ENCODE measurements at regions not wholly inside any gene's neighbourhood (a gene's known extent, or its start where the extent isn't known, plus 50 kb on each side); places are given as distances from the start of the nearest gene placed in this dataset.

DNA sequence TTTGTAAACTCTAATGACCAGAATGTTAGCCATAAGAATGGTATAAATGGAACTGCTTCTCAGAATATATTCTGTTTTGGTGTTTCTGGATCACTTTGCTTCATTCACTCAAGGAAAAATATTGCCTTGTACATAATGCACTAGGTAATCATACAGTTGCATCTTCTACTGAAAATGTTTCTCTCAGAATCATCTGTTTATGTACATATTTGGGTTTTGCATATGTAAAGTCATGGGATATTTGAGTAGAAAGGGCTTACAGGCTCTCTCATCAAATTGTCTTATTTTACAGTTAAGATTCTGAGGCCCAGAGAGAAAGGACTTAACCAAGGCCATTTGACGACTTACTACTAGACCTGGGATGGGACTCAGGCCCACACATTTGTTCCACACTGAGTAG, 97.8 kb upstream of the PALM2AKAP2 start (continued):
- no peak for TF ChIP-seq RUNX3 (IDR thresholded peaks at IDR 0.05; ENCODE audit: low read length)

- FAIRE-seq (no peak), ATAC-seq (no peak), DNase-seq (ENCODE audit: low read depth, low spot score) (no peak)
- Histone ChIP-seq H3K4me1 (ENCODE audit: control insufficient read depth, insufficient read depth, low read length) (no peaks in the 10 kb centered on the region), H3K9me3 (replicated peaks; ENCODE audit: control insufficient read depth, insufficient read depth, low read length) (no peaks in the 10 kb centered on the region), H3K27me3 (replicated peaks in 1 of 2; ENCODE audit: control insufficient read depth in 2 of 2, insufficient read depth in 2 of 2, low read length in 1 of 2) (no peaks in the 10 kb centered on the region; a peak in 1 of 4 replicates), H3K27ac (ENCODE audit: control insufficient read depth, insufficient read depth) (no peak overlapping the region), H3K79me2 (ENCODE audit: control insufficient read depth, insufficient read depth, low read length) (no peaks in the 10 kb centered on the region), H3K4me3 (no peak overlapping the region), H2AFZ (ENCODE audit: control insufficient read depth, low read depth, low read length) (no peak overlapping the region), H3K36me3 (ENCODE audit: control insufficient read depth in 2 of 2, insufficient read depth in 2 of 2, low read length in 1 of 2) (no peaks in the 10 kb centered on the region), H3K4me2 (ENCODE audit: control insufficient read depth, insufficient read depth) (no peak overlapping the region), H3K9ac (ENCODE audit: control insufficient read depth, insufficient read depth, low read length) (no peak overlapping the region), H4K20me1 (ENCODE audit: control insufficient read depth, insufficient read depth) (no peaks in the 10 kb centered on the region)
- ChIA-PET CTCF (no interaction called here), SMC1A (ENCODE audit: uncharacterized antibody, unreplicated experiment) (no interaction called here), POLR2A (no interaction called here), RAD21 (ENCODE audit: unreplicated experiment) (no interaction called here)
- in situ Hi-C loops (cut with MboI) (no loop called here), intact Hi-C loops (cut with micrococcal nuclease; ENCODE audit: unreplicated experiment) (no loop called here)
- WGBS (ENCODE audit: insufficient coverage, insufficient replicate concordance, low lambda C conversion rate, missing lambda C conversion rate): 4% methylated on average over 3 of the region's 3 CpGs
- no peak for TF ChIP-seq LARP7 (IDR thresholded peaks at IDR 0.05)
- no peak for TF ChIP-seq E2F8 (IDR thresholded peaks at IDR 0.05; ENCODE audit: low read depth, partially characterized antibody)
- TF ChIP-seq, protein P1, sequence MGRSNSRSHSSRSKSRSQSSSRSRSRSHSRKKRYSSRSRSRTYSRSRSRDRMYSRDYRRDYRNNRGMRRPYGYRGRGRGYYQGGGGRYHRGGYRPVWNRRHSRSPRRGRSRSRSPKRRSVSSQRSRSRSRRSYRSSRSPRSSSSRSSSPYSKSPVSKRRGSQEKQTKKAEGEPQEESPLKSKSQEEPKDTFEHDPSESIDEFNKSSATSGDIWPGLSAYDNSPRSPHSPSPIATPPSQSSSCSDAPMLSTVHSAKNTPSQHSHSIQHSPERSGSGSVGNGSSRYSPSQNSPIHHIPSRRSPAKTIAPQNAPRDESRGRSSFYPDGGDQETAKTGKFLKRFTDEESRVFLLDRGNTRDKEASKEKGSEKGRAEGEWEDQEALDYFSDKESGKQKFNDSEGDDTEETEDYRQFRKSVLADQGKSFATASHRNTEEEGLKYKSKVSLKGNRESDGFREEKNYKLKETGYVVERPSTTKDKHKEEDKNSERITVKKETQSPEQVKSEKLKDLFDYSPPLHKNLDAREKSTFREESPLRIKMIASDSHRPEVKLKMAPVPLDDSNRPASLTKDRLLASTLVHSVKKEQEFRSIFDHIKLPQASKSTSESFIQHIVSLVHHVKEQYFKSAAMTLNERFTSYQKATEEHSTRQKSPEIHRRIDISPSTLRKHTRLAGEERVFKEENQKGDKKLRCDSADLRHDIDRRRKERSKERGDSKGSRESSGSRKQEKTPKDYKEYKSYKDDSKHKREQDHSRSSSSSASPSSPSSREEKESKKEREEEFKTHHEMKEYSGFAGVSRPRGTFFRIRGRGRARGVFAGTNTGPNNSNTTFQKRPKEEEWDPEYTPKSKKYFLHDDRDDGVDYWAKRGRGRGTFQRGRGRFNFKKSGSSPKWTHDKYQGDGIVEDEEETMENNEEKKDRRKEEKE (IDR thresholded peaks at IDR 0.05): no peak
- TF ChIP-seq ZSCAN29 (IDR thresholded peaks at IDR 0.05): no peak
- no peak for TF ChIP-seq SMAD1 (IDR thresholded peaks at IDR 0.05; ENCODE audit: low read depth, partially characterized antibody)
- TF ChIP-seq TCF3 (IDR thresholded peaks at IDR 0.05; ENCODE audit: borderline replicate concordance, insufficient read depth, low read depth, low read length): no peak
- no peak for TF ChIP-seq BHLHE40 (IDR thresholded peaks at IDR 0.05; ENCODE audit: borderline replicate concordance in 1 of 2, low read depth in 2 of 2, low read length in 1 of 2)
- no peak for TF ChIP-seq SMC3 (IDR thresholded peaks at IDR 0.05; ENCODE audit: borderline replicate concordance, low read length)
- no peak for TF ChIP-seq CBX5 (IDR thresholded peaks at IDR 0.05; ENCODE audit: low read depth)
- TF ChIP-seq SMARCA5 (IDR thresholded peaks at IDR 0.05): no peak
- no peak for TF ChIP-seq MYC (IDR thresholded peaks at IDR 0.05; ENCODE audit: insufficient read depth, insufficient read length, insufficient replicate concordance, low read length, severe bottlenecking)
- no peak for TF ChIP-seq MTA3 (IDR thresholded peaks at IDR 0.05; ENCODE audit: borderline replicate concordance, low read length)
- TF ChIP-seq ETV6 (conservative IDR thresholded peaks at IDR 0.05 in 1 of 2, IDR thresholded peaks at IDR 0.05 in 1 of 2; ENCODE audit: borderline replicate concordance in 1 of 2, low read depth in 1 of 2): no peak
- no TSS peak for BruUV-seq (replicated peaks)
Observed at GRCh38 chr9:109683521-109683920, 96.5 kb upstream of the PALM2AKAP2 start.
